SK-N-SH (cell line): ENCODE measurements at regions not wholly inside any gene's neighbourhood (a gene's known extent, or its start where the extent isn't known, plus 50 kb on each side); places are given as distances from the start of the nearest gene placed in this dataset.

Experiments
- CTCF ChIP-seq: fragments of 200-600 bp; sonication (generic); IDR thresholded peaks from 2 replicates; pipeline ENCODE4 v1.6.1; 2017; ENCODE audit warnings: antibody characterized with exemption, mild to moderate bottlenecking, moderate library complexity
- JUND ChIP-seq: IDR thresholded peaks from 2 replicates; pipeline ENCODE4 v1.4.0; 2012
- MAX ChIP-seq: IDR thresholded peaks from 2 replicates; pipeline ENCODE4 v1.4.0; 2012; ENCODE audit warnings: low read depth
- REST ChIP-seq: IDR thresholded peaks from 2 replicates; pipeline ENCODE4 v1.6.1; 2012; ENCODE audit warnings: mild to moderate bottlenecking, low read depth, low read length, moderate library complexity
- RFX5 ChIP-seq: IDR thresholded peaks from 2 replicates; pipeline ENCODE4 v1.6.1; 2012; ENCODE audit warnings: mild to moderate bottlenecking, improper control_type of control experiment, low read length
- TEAD4 ChIP-seq: IDR thresholded peaks from 2 replicates; pipeline ENCODE4 v1.4.0; 2012; ENCODE audit warnings: mild to moderate bottlenecking, borderline replicate concordance; ENCODE audit not compliant: insufficient read depth
- USF2 ChIP-seq: fragments of 150-350 bp; IDR thresholded peaks from 2 replicates; pipeline ENCODE4 v1.6.1; 2017; ENCODE audit warnings: antibody characterized with exemption, low read length, low read depth, borderline replicate concordance
- ZBTB33 ChIP-seq: IDR thresholded peaks from 2 replicates; pipeline ENCODE4 v1.4.0; 2012; ENCODE audit warnings: low read depth, borderline replicate concordance

- no peak for TF ChIP-seq MAX
- no peak for TF ChIP-seq CTCF
- no peak for TF ChIP-seq USF2
- no peak for TF ChIP-seq RFX5
- TF ChIP-seq ZBTB33 = no peak
- no peak for TF ChIP-seq TEAD4
- TF ChIP-seq JUND = no peak
- TF ChIP-seq REST = no peak
Observed at GRCh38 chr4:23631255-23631950, 258.4 kb downstream of the PPARGC1A start.
